OCI-LY7 (cell line): ENCODE measurements at regions not wholly inside any gene's neighbourhood (a gene's known extent, or its start where the extent isn't known, plus 50 kb on each side); places are given as distances from the start of the nearest gene placed in this dataset.

Source experiments
- BruUV-seq: library from RNA; stranded (reverse); fragments of 400-500 nt; replicated peaks from 2 replicates; lab custom pipeline; 2021; lab: Mats Ljungman, UMichigan
- CTCF ChIA-PET: fragments of 300-600 bp; sonication (Branson Sonifier 250); formaldehyde crosslinking; loops from one replicate; lab custom pipeline; 2022; ENCODE audit warnings: antibody characterized with exemption; ENCODE audit not compliant: unreplicated experiment; lab: Charles Lee
- POLR2A ChIA-PET: fragments of 300-600 bp; sonication (Branson Sonifier 250); formaldehyde crosslinking; loops from one replicate; lab custom pipeline; 2022; ENCODE audit warnings: antibody characterized with exemption; lab: Charles Lee
- DNase-seq: peaks from one replicate; pipeline ENCODE4 v3.0.0-alpha.2; 2015; ENCODE audit warnings: low spot score
- H2AFZ ChIP-seq: fragments of 200-600 bp; sonication (generic), shearing (Covaris generic); 2 replicates; pipeline ENCODE4 v1.6.1; 2014; ENCODE audit warnings: mild to moderate bottlenecking, antibody characterized with exemption, low read length, moderate library complexity
- H3K27ac ChIP-seq: fragments of 200-600 bp; sonication (generic); 2 replicates; pipeline ENCODE4 v1.5.1; 2014; ENCODE audit warnings: mixed run types, low read depth, mild to moderate bottlenecking, moderate library complexity, low read length, inconsistent platforms; ENCODE audit not compliant: poor library complexity, severe bottlenecking
- H3K36me3 ChIP-seq: fragments of 200-600 bp; sonication (generic); 2 replicates; pipeline ENCODE4 v1.6.1; 2014; ENCODE audit warnings: mild to moderate bottlenecking, antibody characterized with exemption, low read length, moderate library complexity, mixed read lengths; ENCODE audit not compliant: insufficient read depth
- H3K4me1 ChIP-seq: fragments of 200-600 bp; sonication (generic); 2 replicates; pipeline ENCODE4 v1.5.1; 2014; ENCODE audit warnings: mild to moderate bottlenecking, low read length; ENCODE audit not compliant: insufficient read depth, poor library complexity, severe bottlenecking
- H3K4me2 ChIP-seq: fragments of 200-600 bp; sonication (generic); 2 replicates; pipeline ENCODE4 v1.6.1; 2014; ENCODE audit warnings: mild to moderate bottlenecking, low read length
- H3K4me3 ChIP-seq: fragments of 200-600 bp; sonication (generic); 2 replicates; pipeline ENCODE4 v1.5.1; 2014; ENCODE audit warnings: mild to moderate bottlenecking, low read depth, low read length; ENCODE audit not compliant: poor library complexity, severe bottlenecking
- H3K79me2 ChIP-seq: fragments of 200-600 bp; sonication (generic); 2 replicates; pipeline ENCODE4 v1.6.1; 2016; ENCODE audit warnings: low read depth, mild to moderate bottlenecking, low read length, moderate library complexity, mixed read lengths; ENCODE audit not compliant: insufficient read depth
- H3K9me2 ChIP-seq: fragments of 200-600 bp; sonication (generic); 2 replicates; pipeline ENCODE4 v1.6.1; 2016; ENCODE audit warnings: mild to moderate bottlenecking, low read length, mixed read lengths; ENCODE audit not compliant: insufficient read depth
- H3K9me3 ChIP-seq: fragments of 200-600 bp; sonication (generic); 2 replicates; pipeline ENCODE4 v1.6.1; 2014; ENCODE audit warnings: mild to moderate bottlenecking, mixed run types, low read length, mixed read lengths
- H4K20me1 ChIP-seq: fragments of 200-600 bp; sonication (generic); 2 replicates; pipeline ENCODE4 v1.6.1; 2014; ENCODE audit warnings: mild to moderate bottlenecking, antibody characterized with exemption, low read length, moderate library complexity, mixed read lengths; ENCODE audit not compliant: insufficient read depth
- CTCF ChIP-seq: fragments of 200-600 bp; sonication (generic); conservative IDR thresholded peaks from 2 replicates; pipeline ENCODE4 v1.5.1; 2014; ENCODE audit warnings: mild to moderate bottlenecking, antibody characterized with exemption, low read length, moderate library complexity, mixed read lengths
- EZH2phosphoT487 ChIP-seq: fragments of 200-600 bp; sonication (generic); IDR thresholded peaks from 2 replicates; pipeline ENCODE4 v1.6.1; 2018; ENCODE audit warnings: low read depth, borderline replicate concordance, mild to moderate bottlenecking, mixed run types, antibody characterized with exemption, low read length, moderate library complexity, mixed read lengths
- intact Hi-C: fragments of 100-400 bp; cut with micrococcal nuclease; formaldehyde crosslinking; loops from one replicate; pipeline ENCODE4 v1.10.0; 2022; ENCODE audit not compliant: unreplicated experiment

- Histone ChIP-seq H3K4me2 (no peak overlapping the region), H3K4me3 (no peak overlapping the region), H3K9me3 (no peaks in the 10 kb centered on the region), H2AFZ (no peak overlapping the region), H3K36me3 (no peaks in the 10 kb centered on the region), H3K9me2 (no peaks in the 10 kb centered on the region), H3K27ac (no peak overlapping the region), H4K20me1 (no peaks in the 10 kb centered on the region), H3K4me1 (no peaks in the 10 kb centered on the region), H3K79me2 (no peaks in the 10 kb centered on the region)
- intact Hi-C loops: no loop called here
- TF ChIP-seq EZH2phosphoT487 (no peak), CTCF (no peak)
- ChIA-PET CTCF (no interaction called here), POLR2A (no interaction called here)
- BruUV-seq: no TSS peak
- no peak for DNase-seq
Measured at GRCh38 chr5:109496112-109496511, 86.3 kb upstream of the PJA2 start.

- H3K4me3 ChIP-seq: no peak overlapping the region
- CTCF ChIA-PET: no interaction called here
- no peaks in the 10 kb centered on the region for H3K36me3 ChIP-seq
- H3K79me2 ChIP-seq: no peaks in the 10 kb centered on the region
- H3K4me1 ChIP-seq: no peaks in the 10 kb centered on the region
- no peak for DNase-seq
- no peak overlapping the region for H3K4me2 ChIP-seq
- TF ChIP-seq CTCF (no peak), EZH2phosphoT487 (no peak)
- H2AFZ ChIP-seq: no peak overlapping the region
- no peaks in the 10 kb centered on the region for H3K9me3 ChIP-seq
- H3K9me2 ChIP-seq: no peaks in the 10 kb centered on the region
- intact Hi-C loops: no loop called here
- BruUV-seq: no TSS peak
- POLR2A ChIA-PET: interaction anchor here (0.6 to 0.8 kb wide), 2 partner anchors 109 to 766 kb away, joined by 3 read pairs; no protein-coding TSS in a partner anchor
- H3K27ac ChIP-seq: no peak overlapping the region
- H4K20me1 ChIP-seq: no peaks in the 10 kb centered on the region
Measured at GRCh38 chr5:109487753-109488420, 78.1 kb upstream of the PJA2 start.

GRCh38 chr5:109486200-109486804 lies 76.5 kb upstream of the PJA2 start:
- Histone ChIP-seq H2AFZ (no peak overlapping the region), H3K4me1 (no peaks in the 10 kb centered on the region), H3K27ac (no peak overlapping the region), H4K20me1 (no peaks in the 10 kb centered on the region), H3K4me2 (no peak overlapping the region), H3K9me2 (no peaks in the 10 kb centered on the region), H3K36me3 (no peaks in the 10 kb centered on the region), H3K4me3 (no peak overlapping the region), H3K9me3 (no peaks in the 10 kb centered on the region), H3K79me2 (no peaks in the 10 kb centered on the region)
- POLR2A ChIA-PET: interaction anchor here (0.5 kb wide), 1 partner anchor 865 kb away, joined by 3 read pairs; no protein-coding TSS in a partner anchor
- DNase-seq: no peak
- no peak for TF ChIP-seq CTCF
- TF ChIP-seq EZH2phosphoT487: no peak
- intact Hi-C loops: no loop called here
- CTCF ChIA-PET: no interaction called here
- no TSS peak for BruUV-seq
